Medulla oblongata (tissue), 1 donor: ENCODE measurements at regions not wholly inside any gene's neighbourhood (a gene's known extent, or its start where the extent isn't known, plus 50 kb on each side); places are given as distances from the start of the nearest gene placed in this dataset.
"Not testable (repeated sequence)": the region's sequence is repeated elsewhere in the genome, so short reads cannot be mapped to it uniquely, and the experiment has no call there.

Experiments used
- DNase-seq: peaks from one replicate; pipeline ENCODE4 v3.0.0-alpha.2; 2015; ENCODE audit errors: extremely low spot score

DNA sequence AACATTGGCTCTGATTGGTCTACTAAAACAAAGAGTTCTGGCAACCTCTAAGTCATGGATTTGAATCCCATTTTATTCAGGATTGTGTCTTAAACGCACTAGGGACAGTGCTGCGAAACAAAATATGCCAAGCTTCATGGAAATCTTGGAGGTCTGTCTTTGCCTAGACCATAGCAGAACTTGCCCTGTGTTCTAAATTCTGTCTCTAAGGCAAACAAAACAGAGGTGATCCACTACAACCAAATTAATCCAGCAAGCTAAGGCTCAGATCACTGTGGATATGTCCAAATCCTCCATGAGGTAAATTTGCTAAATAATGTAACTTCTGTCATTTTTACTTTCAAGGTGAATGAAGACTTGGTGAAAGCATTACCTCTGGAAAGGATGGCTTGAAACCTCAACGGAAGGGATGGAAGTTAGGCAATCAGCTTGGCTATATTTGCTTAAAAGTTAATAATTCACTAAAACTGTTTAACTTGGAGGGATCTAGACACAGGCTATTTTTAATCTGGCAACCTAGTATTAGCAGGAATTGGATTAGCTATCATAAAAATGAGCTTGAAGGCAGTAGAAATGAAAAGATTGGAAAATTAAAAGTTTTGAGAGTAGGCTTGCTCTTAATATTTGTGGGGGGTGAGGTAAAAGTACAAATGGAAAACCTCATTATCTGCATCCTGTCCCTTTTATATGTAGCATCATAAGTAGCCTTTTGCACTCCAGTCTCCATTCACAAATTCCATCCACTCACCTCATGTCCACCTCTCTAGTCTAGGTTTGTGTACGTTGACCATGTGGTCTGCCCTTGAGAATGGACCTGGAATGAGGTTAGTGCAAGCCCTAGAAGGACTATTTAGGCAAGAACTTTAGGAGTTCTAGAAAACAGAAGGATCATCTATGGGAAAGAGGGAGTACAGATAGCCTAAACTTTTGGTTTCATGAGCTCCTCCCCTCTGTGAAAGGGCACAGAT is 176.2 kb downstream of the SMC2 start:
- no peak for DNase-seq

- no peak for DNase-seq
These were observed 182.7 kb downstream of the SMC2 start for GRCh38 chr9:104276709-104277245.

DNA sequence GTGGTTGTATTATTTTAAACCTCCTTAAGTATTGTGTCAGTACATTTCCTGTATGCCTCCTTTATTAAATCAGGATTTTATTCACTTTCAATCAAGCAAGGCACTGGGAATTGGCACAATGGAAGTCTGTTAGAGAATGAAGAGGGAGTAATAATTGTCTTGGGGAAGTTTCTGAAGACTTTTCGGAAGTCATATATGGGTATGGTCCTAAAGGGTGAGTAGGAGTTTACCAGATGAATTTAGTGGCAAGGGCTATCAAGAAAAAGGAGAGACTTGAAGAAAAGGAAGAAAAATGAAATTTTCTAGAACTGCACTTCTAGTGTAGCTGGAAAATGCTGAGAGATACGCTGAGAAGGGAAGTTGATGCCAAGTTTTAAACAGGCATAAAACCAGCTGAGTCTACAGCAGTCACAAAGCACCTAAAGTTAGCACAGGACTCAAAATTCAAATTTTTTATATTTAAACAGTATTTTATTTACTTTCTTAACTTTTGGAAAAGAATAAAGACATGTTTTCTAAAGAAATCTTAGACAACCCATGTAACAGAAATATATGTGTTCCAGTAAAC is 184.9 kb downstream of the SMC2 start:
- no peak for DNase-seq

DNA sequence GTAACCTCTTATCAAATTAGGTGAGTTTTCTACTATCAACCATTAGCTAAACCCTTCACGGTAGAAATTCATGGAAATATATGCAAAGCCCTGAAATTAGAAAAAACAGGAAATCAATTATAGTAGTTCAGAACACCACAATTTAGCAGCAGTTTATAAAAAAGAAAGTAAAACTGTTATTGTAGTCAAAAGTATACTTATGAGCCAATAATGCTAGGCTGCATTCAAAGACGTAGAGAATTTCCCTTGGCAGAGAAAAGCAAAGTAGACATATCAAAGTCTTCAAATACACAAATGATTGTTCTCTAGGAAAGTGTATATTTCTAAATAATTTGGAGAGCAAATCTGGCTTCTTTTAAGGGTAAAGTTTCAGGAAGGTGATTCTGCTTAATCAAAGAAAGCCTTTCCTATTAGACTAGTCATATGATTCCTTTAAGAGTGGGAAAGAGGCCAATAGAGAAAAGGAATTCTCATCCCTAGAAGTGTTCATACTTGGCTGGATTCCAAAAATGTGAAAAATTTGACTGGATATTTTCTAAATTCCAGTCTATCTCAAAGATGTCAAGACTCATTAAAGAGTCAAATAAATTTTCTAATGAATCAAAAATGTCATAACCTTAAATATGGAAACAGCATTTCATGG is 185.5 kb downstream of the SMC2 start:
- no peak for DNase-seq

DNA sequence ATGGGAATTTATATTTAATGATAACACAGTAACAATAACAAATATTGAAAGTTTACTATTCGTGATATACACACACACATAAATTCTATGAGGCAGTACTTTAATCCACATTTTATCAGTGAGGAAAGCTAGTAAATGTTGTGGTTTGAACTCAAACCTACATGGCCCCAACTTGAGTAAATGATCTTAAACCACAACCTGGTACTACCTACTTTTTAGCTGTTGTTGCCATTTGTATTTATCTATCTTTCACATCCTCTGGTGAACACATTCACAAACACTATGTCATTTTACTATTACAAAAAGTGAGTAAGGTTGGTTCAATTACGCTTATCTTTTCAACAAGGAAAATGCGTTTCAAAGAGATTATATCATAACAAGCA is 186.1 kb downstream of the SMC2 start:
- no peak for DNase-seq

DNA sequence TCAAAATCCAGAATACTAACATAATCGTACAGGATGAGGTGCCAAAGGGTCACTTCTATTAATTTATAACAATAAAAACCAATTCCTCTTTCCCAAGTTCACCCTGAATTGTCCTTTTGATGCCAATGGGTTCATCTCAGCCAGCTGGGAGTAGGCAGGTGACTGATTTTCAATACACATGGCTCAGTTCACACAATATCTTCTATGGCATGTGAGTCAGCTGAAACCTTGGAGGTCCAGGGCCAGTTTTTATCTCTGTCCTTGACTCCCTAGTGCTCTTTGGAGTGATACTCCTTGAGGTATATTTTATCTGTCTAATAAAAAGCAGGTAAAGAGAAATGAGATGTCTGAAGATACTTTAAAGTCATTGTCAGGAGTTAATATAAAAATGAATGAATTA is 186.6 kb downstream of the SMC2 start:
- no peak for DNase-seq

DNA sequence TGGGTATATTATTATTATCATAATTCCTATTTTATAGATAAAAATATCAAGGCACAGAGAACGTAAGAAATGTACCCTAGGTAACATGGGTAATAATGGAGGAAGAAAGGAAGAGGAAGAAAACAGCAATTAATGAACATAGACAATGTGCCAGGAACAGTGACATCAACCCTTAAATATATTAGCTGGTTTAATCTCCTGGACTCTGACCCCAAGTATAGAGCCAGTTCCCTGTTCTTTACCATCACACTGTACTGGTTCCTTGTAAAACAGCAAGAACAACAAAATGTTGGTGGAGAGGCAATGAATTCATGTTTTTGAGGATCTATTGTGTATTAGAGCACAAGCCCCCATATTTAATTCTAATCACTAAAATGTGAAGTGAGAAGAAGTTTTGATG is 192.1 kb downstream of the SMC2 start:
- no peak for DNase-seq

GRCh38 chr9:104286799-104287198 is 192.7 kb downstream of the SMC2 start:
- DNase-seq: no peak

DNA sequence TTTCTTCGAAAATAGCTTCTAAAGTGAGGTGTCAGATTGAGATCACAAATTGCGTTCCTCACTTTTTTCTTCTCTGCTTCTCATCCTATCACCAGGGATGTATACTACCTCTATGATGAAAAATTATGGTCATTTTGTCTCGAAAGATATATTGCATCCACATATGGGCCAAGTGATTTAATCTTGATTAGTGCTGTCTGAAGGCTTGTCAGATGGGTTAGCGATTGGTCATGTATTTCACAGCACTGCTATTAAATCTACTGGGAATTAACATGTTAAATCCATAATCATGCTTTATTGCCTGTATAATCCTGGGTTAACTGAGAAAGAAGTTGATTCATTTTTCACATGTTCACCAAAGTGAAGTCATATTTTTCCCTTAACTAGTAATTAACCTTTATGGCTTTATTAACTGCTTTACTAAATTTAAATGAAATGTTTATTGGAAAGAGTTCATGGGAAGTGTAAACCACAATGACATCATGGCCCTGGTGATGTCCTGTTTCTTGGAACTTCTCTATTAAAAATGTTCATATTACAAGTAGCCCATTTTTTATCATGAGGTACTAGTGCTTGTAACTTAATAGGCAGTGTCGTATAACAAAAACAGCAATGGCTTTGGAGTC is 193.3 kb downstream of the SMC2 start:
- DNase-seq: no peak

- no peak for DNase-seq
These were observed 199.8 kb downstream of the SMC2 start for GRCh38 chr9:104293877-104294276.

DNA sequence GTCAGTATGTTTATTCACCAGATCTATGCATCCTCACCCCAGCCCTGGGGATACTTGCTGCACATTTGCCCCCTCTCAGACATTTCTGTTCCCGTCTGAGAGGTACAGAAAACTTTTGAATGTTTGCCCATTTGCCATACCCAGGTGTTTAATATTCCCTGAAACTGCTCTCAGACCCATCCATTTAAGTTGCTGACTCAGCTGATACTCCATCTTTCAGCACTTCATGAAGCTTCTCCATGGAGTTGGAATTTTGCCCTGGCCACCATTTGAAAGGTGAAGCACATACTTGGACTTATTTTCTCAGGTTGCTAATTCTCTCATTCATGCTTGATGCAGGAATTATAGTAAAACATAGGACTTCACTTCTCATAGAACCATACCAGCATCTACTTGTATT is 203.9 kb upstream of the OR13F1 start:
- no peak for DNase-seq

GRCh38 chr9:104301755-104302154 is 202.3 kb upstream of the OR13F1 start:
- DNase-seq: no peak

DNA sequence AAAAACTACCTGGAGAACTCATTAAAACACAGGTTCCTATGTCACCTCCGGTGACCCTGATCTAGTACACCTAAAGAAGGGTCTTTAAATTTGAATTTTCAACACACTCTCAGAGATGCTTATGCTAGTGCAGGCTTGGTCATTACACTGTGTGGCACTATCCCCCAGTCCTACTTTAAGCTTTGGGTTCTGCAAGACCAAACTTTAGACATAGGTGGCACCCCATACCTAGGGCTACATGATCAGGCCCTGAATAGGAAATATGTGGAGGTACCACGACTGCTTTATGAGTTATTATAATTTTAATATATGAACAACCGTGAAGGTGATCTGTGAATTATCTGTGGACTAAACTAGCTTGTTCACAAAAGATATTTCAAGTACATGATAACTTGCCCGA is 201.3 kb upstream of the OR13F1 start:
- DNase-seq: no peak

DNA sequence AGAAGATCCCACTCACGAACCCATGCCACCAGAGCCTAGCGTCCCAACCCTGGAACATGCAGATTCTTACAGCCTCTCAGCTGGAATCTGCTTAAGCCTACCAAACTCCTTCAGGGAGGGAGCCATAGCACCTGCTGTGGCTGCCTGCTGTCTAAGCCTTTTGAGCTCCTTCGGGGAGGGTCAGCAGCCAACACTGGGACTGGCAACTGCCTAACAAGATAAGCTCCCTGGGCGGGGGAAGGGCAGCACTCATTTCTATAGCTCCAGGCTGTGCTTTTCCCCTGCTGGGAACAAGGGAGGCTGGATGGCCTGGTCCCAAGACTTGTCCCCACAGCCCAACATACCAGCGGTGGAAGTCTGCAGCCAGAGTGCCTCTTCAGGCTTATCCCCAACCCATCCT is 199.1 kb upstream of the OR13F1 start:
- DNase-seq: no peak

DNA sequence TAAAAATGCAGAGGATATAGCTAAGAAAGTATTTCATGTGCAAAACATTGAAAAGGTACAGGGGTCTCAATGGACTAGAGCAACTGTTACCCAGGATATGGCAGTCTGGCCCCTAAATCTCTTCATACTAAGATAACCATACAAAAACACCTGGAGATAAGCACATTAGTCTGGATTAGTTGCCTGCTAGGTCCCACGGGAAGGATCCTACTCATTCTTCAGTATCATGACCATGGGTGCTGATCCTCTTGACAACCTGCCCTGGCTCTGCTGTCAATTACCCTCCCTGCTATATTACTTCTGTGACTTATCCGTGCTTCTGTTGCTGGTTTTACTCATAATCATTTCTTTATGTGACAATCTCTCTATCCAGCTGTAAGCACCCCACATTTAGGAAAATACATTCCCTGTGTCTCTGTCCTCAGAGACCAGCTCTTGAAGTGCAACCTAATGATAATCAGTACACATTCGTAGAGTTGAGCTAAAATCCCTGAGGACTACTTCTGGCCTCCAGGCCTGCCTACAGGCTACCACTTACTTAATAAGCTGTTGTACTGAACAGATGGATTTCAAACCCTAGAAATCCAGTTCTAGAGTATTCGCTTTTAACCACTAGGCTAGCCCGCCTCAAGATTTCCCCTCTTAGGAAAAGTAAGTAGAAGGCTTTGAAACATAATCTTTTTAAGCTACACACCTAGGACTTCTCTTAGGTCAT is 190.5 kb upstream of the OR13F1 start:
- DNase-seq: no peak

GRCh38 chr9:104316201-104317009 is 187.7 kb upstream of the OR13F1 start:
- DNase-seq: not testable (repeated sequence)

- no peak for DNase-seq
These were observed 184.9 kb upstream of the OR13F1 start for GRCh38 chr9:104319198-104319597.

GRCh38 chr9:104319685-104320084 is 184.4 kb upstream of the OR13F1 start:
- no peak for DNase-seq

- peak; percentile 21 for DNase-seq
These were observed 181.5 kb upstream of the OR13F1 start for GRCh38 chr9:104322596-104322995.

DNA sequence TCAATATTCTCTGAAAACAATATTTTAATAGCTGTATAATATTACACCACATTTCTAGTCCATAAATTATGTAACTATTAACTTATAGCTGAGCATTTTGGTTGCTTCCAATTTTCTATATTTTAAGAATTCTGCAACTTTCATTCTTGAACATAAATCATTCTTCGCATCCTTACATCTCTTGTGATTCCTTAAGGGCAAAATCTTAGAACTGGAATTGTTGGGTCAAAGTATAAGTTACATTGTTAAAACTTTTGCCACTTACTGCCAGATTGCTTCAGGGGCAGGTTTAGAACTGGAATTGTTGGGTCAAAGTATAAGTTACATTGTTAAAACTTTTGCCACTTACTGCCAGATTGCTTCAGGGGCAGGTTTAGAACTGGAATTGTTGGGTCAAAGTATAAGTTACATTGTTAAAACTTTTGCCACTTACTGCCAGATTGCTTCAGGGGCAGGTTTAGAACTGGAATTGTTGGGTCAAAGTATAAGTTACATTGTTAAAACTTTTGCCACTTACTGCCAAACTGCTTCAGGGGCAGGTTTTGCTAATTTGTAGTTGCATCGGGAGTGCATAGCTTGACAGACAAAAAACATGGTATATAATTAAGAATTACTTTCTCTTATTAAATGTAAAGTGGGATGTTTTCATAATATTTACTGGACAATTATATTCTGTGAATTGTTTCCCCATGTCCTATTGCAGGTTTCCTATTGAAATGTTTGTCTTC is 179.9 kb upstream of the OR13F1 start:
- not testable (repeated sequence) for DNase-seq
